ENCODE measurements at regions not wholly inside any gene's neighbourhood (a gene's known extent, or its start where the extent isn't known, plus 50 kb on each side); places are given as distances from the start of the nearest gene placed in this dataset.

DNA sequence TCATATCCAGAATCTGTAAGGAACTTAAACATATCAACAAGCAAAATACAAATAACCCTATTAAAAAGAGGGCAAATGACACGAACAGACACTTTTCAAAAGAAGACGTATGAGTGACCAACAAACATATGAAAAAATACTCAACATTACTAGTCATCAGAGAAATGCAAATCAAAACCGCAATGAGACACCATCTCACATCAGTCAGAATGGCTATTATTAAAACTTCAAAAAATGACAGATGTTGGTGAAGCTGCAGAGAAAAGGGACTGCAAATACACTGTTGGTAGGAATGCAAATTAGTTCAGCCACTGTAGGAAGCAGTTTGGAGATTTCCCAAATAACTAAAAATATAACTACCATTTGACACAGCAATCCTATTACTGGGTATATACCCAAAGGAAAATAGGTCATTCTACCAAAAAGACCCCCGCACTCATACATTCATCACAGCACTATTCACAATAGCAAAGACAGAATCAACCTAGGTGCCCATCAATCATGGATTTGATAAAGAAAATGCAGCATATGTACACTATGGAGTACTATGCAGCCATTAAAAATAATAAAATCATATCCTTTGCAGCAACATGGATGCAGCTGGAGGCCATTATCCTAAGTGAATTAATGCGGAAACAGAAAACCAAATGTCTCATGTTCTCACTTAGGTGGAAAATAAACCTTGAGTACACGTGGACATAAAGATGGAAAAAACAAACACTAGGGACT is 230.1 kb upstream of the RAB4A start:
- no peak for DNase-seq

DNA sequence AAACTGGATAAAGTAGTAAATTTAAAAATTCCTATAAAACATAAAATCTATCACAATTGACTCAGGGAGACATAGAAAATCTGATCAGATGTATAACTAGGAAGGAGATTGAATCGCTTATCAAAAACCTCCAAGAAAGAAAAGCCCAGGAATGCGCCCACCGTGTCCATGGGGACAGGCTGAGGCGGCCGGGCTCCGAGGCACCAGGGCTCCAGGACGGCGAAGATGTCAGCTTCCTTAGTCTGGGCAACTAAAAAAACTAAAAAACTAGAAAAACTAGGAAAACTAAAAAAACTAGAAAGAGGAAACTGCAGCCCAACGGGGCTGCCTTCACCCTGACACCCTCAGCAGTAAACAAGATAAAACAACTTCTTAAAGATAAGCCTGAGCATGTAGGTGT is 229.0 kb upstream of the RAB4A start:
- no peak for DNase-seq

- peak; percentile 50 for DNase-seq
Measured at GRCh38 chr1:229042482-229042881, 228.4 kb upstream of the RAB4A start.

GRCh38 chr1:229043115-229043514 is 227.8 kb upstream of the RAB4A start:
- DNase-seq: peak; percentile 85

- DNase-seq: no peak
Measured at GRCh38 chr1:229046251-229046853, 224.6 kb upstream of the RAB4A start.

DNA sequence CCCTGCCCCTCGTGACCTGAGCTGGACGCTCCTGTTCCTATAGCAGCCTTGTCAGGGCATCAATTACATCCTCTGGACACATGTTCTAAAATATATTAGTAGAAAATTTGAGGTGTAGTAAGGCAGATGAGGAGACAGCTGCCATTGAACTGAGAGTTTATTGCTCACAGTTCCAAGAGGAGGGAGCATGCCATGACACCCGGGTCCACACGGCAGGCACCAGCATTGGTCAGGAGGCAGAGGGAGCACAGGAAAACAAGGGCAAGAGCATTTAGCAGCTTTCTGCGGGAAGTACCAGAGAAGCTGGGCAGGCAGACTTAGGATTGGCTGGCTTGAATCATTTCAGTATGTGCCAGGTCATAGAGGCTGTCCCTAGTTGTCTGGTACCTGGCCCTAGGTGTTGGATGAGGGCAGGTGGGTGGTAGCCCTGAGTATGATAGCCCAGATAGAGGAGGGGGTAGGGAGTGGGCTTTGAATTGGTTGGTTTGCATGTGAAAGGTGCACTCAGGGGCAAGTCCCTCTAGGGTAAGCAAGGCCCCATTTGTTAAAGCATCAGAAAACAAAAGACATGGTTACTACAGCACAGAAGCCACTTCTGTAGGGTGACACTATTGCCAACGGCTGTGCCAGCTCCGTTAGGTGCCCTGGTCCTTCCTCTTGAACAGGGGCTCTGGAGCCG is 223.6 kb upstream of the RAB4A start:
- no peak for DNase-seq

GRCh38 chr1:229047840-229048620 is 222.9 kb upstream of the RAB4A start:
- no peak for DNase-seq

DNA sequence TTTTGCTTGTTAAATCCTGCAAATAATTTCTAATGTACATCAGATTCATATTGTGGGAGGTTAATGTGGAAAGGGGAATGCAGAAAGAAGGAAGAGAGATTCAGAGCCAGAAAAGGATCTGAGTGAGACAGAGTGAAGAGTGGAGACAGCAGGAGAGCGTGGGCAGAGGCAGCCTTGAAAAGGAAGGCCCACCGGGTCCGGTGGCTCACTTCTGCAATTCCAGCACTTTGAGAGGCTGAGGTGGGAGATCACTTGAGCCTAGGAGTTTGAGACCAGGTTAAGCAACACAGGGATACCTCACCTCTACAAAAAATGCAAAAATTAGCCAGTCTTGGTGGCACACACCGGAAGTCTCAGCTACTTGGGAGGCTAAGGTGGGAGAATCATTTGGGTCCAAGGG is 222.0 kb upstream of the RAB4A start:
- DNase-seq: no peak

GRCh38 chr1:229056046-229056445 is 214.9 kb upstream of the RAB4A start:
- no peak for DNase-seq

GRCh38 chr1:229058111-229058561 is 212.8 kb upstream of the RAB4A start:
- no peak for DNase-seq

- DNase-seq: peak; percentile 34
Measured at GRCh38 chr1:229058729-229059128, 212.2 kb upstream of the RAB4A start.

GRCh38 chr1:229059671-229060539 is 211.0 kb upstream of the RAB4A start:
- no peak for DNase-seq

- no peak for DNase-seq
Measured at GRCh38 chr1:229062135-229062534, 208.8 kb upstream of the RAB4A start.

GRCh38 chr1:229063154-229063773 is 207.6 kb upstream of the RAB4A start:
- DNase-seq: no peak

- peak; percentile 19 for DNase-seq
Measured at GRCh38 chr1:229064320-229065168, 206.4 kb upstream of the RAB4A start.

DNA sequence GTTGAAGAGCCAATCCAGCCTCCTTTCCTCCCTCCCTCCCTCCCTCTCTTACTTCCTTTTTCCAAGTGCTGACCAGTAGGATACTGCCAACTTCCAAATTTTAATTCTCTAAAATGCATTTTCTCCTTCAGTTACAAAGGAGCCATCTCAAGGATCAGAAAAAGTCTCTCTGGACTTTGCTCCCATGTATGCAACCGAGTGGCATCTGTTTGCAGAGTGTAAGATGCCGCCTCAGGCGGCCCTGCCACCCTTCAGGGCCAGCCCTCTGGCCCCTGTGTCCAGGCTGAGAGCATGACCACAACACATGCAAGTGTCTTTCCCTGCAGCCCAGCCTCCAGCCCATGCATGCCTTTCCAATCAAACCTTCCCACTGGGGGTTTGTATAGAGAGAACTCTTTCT is 205.3 kb upstream of the RAB4A start:
- DNase-seq: no peak

GRCh38 chr1:229066591-229066990 is 204.3 kb upstream of the RAB4A start:
- peak; percentile 29 for DNase-seq

DNA sequence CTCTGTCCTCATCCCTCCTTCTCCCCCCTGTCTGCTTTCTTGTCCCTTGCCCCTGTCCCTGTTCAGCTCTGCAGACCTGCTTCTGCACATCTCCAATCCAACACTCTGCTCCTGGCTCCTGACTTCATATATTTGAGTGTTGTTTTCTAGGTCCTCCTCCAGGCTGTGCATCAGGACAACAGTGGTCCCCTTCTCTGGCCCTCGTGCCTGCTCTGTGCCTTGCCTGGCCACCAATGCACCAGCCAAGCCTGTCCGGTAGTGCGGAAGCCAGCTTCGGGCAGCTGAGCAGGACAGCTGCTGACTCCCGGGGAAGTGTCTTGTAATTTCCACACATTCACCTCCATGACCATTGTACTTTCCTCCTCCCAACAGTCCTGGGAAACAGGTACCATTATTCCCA is 203.4 kb upstream of the RAB4A start:
- no peak for DNase-seq

DNA sequence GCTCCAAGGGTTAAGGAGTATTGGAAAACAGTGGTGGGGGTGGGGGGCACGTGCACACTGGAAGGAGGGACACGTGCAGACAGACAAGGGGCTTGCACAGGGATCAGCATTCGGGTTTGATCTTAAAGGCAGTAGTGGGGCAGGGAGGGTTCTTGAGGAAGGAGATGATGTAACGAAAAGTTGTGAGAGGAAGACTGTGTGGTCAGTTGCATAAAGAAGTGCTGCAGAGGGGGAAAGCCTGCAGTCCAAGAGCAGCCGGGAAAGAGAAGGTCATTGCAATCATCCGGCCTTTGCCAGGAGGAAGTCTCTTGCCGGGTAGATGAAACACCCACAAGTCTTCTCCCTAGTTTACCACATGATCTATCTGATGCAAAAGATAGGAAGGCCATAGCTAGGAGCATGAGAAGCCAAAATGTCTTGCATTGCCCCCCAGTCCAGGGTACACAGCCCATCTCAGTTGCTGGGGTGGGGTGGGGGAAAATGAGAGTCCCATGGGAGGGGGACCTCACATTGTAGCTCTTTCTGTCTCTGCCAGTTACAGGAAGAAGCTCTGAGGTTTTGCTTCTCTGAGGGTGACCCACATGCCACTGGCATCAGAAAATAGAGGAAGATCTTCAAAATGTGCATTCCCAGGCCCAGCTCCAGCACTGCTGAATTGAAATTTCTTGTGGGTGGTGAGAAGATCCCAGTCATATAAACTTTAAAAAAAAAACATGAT is 202.5 kb upstream of the RAB4A start:
- peak; percentile 96 for DNase-seq

- no peak for DNase-seq
Measured at GRCh38 chr1:229069176-229069575, 201.7 kb upstream of the RAB4A start.
